ENCODE measurements at regions not wholly inside any gene's neighbourhood (a gene's known extent, or its start where the extent isn't known, plus 50 kb on each side); places are given as distances from the start of the nearest gene placed in this dataset.

DNA sequence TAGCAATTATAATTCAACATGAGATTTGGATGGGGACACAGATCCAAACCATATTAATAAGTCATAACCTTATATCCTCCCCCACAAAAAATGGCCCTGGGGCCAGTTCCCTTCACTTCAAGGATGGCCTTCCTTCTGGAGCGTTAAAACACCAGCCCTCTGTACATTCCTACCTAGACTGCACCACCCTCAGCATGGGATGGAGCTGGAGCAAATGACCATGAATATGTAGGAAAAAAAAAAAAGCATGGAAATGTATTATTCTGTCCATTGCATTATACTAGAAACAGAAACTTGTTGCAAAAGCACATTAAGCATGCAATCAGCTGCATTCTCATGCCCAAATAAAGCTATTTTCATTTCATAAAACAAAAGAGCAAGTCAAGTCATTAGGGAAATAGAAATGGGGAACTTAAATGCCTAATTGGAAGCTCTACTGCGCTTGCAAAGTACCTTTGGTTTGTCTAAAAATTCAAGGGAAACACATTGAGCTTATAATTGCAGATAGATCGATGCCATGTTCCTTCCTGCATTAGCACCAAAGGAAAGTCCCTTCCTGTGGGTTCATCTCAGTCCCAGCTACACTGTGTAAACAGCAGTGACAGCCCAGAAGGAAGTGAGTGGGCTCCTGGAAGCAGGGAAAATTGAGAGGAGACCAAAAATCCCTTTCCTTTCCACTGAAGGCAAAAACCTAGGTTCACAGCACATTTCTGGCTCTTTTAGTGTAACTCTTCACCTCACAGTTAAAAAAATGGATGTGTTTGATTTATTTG lies 252.0 kb upstream of the KLHL29 start:
- Histone ChIP-seq H3K4me3 (ENCODE audit: low read depth in 1 of 2, low read length in 2 of 2) (no peak overlapping the region), H3K36me3 (ENCODE audit: insufficient read depth, low read length) (no peaks in the 10 kb centered on the region), H3K27me3 (ENCODE audit: control insufficient read depth in 1 of 2, insufficient read depth in 2 of 2, low read length in 2 of 2) (no peaks in the 10 kb centered on the region), H3K27ac (ENCODE audit: low read depth, low read length) (no peak overlapping the region), H3K9me3 (ENCODE audit: low read length) (no peaks in the 10 kb centered on the region), H3K9ac (ENCODE audit: low read length) (no peak overlapping the region), H3K4me1 (ENCODE audit: insufficient read depth, low read length) (peaks cover 20% of the 10 kb centered on the region)

DNA sequence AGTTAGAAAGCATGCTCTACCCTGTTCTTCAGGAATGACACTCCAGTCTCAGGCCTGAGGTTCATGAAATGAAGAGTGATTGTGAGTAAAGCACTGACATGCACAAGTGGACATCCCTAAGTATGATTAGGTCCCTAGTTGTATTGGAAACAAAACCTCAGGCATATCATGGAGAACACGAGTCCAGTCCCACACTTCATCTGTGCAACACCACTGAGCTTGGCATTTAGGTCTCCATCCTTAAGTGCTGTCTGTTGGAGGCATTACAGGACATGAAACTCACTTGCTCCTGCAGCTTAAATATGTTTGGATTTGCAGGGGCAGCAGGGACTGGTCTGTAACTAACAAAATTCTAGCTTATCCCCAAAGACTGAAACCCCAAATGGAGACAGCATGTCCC lies 250.3 kb upstream of the KLHL29 start:
- Histone ChIP-seq H3K4me1 (ENCODE audit: insufficient read depth, low read length) (peaks cover 20% of the 10 kb centered on the region), H3K27ac (ENCODE audit: low read depth, low read length) (no peak overlapping the region), H3K36me3 (ENCODE audit: insufficient read depth, low read length) (no peaks in the 10 kb centered on the region), H3K4me3 (ENCODE audit: low read depth in 1 of 2, low read length in 2 of 2) (no peak overlapping the region), H3K9ac (ENCODE audit: low read length) (no peak overlapping the region), H3K27me3 (ENCODE audit: control insufficient read depth in 1 of 2, insufficient read depth in 2 of 2, low read length in 2 of 2) (no peaks in the 10 kb centered on the region), H3K9me3 (ENCODE audit: low read length) (no peaks in the 10 kb centered on the region)

DNA sequence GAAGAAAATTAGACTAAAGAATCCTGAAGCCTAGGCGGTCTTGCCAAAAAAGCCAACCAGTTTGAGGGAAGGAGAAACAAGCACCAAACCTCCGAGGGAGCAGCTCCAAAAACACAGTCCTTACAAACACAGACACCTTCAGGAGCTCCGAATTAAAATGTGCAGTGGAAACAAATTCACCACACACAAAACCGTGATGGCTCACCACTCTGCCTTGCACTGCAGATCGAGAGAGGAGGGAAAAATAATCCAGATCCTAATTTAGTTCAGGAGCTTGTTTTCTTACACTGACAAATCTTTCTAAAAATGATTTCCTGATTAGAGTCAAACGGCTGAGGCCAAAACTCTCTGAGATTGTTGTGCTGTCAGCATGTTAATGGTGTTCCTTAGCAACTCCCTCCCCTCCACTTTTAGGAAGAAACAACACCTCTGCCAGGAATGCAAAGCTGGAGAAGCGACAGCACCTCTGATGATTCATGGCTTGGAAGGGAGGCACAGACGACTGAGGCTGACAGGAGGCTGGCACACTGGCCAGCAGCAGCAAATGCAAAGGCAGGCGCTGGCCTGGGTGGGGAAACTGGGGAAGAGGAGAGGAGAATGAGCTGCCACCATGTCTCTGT lies 249.4 kb upstream of the KLHL29 start:
- H3K9ac ChIP-seq (ENCODE audit: low read length) = no peak overlapping the region
- no peaks in the 10 kb centered on the region for H3K9me3 ChIP-seq (ENCODE audit: low read length)
- H3K27ac ChIP-seq (ENCODE audit: low read depth, low read length) = no peak overlapping the region

DNA sequence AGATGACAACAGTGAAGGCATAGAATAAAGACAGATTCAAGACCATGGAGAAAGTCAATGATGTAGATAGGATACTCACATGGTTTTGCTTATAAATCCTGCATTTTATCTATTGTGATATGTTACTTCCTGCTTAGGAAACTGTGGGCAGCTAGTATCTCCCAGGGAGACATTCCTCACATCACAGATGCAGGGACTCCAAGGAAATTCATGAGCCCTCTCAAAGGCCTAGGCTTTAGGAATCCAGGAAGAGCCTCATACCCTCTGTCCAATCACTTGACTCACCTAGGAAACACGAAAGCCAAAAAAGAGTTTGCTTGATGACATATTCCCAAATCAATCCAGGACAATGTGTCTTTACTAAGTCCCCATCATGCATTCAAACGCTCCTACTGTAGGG lies 247.8 kb upstream of the KLHL29 start:
- no peak overlapping the region for H3K9ac ChIP-seq (ENCODE audit: low read length)
- H3K9me3 ChIP-seq (ENCODE audit: low read length) = no peaks in the 10 kb centered on the region
- H3K36me3 ChIP-seq (ENCODE audit: insufficient read depth, low read length) = no peaks in the 10 kb centered on the region
- H3K27me3 ChIP-seq (ENCODE audit: control insufficient read depth in 1 of 2, insufficient read depth in 2 of 2, low read length in 2 of 2) = no peaks in the 10 kb centered on the region
- H3K4me1 ChIP-seq (ENCODE audit: insufficient read depth, low read length) = peaks cover 20% of the 10 kb centered on the region
- no peak overlapping the region for H3K27ac ChIP-seq (ENCODE audit: low read depth, low read length)
- no peak overlapping the region for H3K4me3 ChIP-seq (ENCODE audit: low read depth in 1 of 2, low read length in 2 of 2)

More for the DNA sequence above, 249.4 kb upstream of the KLHL29 start:
- Histone ChIP-seq H3K4me1 (ENCODE audit: insufficient read depth, low read length) (peaks cover 20% of the 10 kb centered on the region), H3K4me3 (ENCODE audit: low read depth in 1 of 2, low read length in 2 of 2) (no peak overlapping the region), H3K27me3 (ENCODE audit: control insufficient read depth in 1 of 2, insufficient read depth in 2 of 2, low read length in 2 of 2) (no peaks in the 10 kb centered on the region), H3K36me3 (ENCODE audit: insufficient read depth, low read length) (no peaks in the 10 kb centered on the region)

DNA sequence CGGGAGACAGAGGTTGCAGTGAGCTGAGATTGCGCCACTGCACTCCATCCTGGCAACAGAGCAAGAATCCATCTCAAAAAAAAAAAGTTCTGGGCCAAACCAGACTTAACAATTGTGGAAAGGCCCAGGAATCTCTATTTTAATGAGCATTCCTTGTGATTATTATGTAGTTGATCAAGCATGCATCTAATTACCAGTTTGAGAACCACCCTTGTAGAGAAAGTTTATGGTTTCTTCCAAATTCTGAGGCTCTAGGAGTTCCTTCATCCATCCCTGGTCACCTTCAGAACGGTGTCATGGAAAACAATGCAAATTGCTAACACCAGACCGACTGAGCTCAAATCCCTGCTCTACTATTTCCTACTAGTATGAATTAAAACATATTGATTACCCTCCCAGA lies 246.3 kb upstream of the KLHL29 start:
- H3K9me3 ChIP-seq (ENCODE audit: low read length) = no peaks in the 10 kb centered on the region
- no peak overlapping the region for H3K4me3 ChIP-seq (ENCODE audit: low read depth in 1 of 2, low read length in 2 of 2)
- H3K4me1 ChIP-seq (ENCODE audit: insufficient read depth, low read length) = peaks cover 20% of the 10 kb centered on the region
- no peaks in the 10 kb centered on the region for H3K27me3 ChIP-seq (ENCODE audit: control insufficient read depth in 1 of 2, insufficient read depth in 2 of 2, low read length in 2 of 2)
- H3K27ac ChIP-seq (ENCODE audit: low read depth, low read length) = no peak overlapping the region
- H3K36me3 ChIP-seq (ENCODE audit: insufficient read depth, low read length) = no peaks in the 10 kb centered on the region
- no peak overlapping the region for H3K9ac ChIP-seq (ENCODE audit: low read length)

DNA sequence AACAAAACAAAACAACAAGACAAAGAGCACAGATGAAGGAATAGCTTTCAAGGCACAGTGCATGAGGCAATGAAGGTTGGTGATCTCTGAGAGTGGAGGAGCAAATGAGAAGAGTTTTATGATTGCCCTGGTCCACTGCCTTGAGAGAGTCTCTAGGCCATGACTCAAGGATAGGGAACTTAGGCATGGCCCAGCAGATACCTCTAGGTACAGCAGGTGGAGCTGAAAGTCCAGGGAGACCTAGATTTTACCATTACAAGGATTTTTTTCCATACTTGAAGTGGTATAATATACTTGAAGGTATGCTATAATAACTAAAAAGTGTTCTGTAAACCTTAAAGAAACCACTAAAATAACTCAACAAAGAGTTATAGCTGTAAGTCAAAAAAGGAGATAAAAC lies 239.5 kb upstream of the KLHL29 start:
- Histone ChIP-seq H3K9me3 (ENCODE audit: low read length) (no peaks in the 10 kb centered on the region), H3K27me3 (ENCODE audit: control insufficient read depth in 1 of 2, insufficient read depth in 2 of 2, low read length in 2 of 2) (no peaks in the 10 kb centered on the region), H3K27ac (ENCODE audit: low read depth, low read length) (no peak overlapping the region), H3K36me3 (ENCODE audit: insufficient read depth, low read length) (no peaks in the 10 kb centered on the region), H3K4me1 (ENCODE audit: insufficient read depth, low read length) (no peaks in the 10 kb centered on the region), H3K9ac (ENCODE audit: low read length) (no peak overlapping the region), H3K4me3 (ENCODE audit: low read depth in 1 of 2, low read length in 2 of 2) (no peak overlapping the region)

DNA sequence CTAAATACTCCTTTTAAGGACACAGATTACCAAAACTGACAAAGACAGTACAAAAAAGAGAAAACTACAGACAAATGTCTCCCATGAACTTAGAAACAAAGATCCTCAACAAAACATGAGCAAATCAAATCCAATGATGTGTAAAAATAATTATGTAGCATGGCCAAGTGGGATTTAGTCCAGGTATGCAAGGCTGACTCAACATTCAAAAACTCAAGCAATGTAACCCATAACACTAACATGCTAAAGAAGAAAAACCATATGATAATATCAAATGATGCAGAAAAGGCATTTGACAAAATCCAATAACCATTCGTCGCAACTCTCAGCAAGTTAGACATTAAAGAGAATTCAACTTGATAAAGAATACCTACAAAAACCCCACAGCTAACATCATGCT lies 239.0 kb upstream of the KLHL29 start:
- H3K4me1 ChIP-seq (ENCODE audit: insufficient read depth, low read length) = no peaks in the 10 kb centered on the region
- H3K36me3 ChIP-seq (ENCODE audit: insufficient read depth, low read length) = no peaks in the 10 kb centered on the region
- H3K27ac ChIP-seq (ENCODE audit: low read depth, low read length) = no peak overlapping the region
- H3K27me3 ChIP-seq (ENCODE audit: control insufficient read depth in 1 of 2, insufficient read depth in 2 of 2, low read length in 2 of 2) = no peaks in the 10 kb centered on the region
- H3K4me3 ChIP-seq (ENCODE audit: low read depth in 1 of 2, low read length in 2 of 2) = no peak overlapping the region
- H3K9me3 ChIP-seq (ENCODE audit: low read length) = no peaks in the 10 kb centered on the region
- no peak overlapping the region for H3K9ac ChIP-seq (ENCODE audit: low read length)

DNA sequence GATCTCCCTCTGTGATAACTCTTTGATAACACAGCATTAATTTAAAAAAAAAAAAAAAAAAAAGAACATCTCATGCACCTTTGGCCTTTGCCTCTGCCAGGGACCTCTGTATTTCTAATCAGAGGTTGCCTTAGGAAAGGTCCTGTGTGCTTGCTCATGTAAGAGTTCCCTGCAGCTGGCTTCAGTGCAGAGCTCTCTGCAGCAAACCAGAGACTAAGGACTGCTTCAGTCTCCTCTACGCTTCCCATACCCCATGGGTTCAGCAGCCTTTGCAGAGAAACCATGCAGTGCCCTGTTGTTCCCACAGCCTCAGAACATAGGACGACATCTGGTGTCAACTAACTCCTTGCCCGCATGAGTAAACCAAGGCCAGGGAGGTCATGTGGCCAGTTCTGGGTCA lies 236.6 kb upstream of the KLHL29 start:
- Histone ChIP-seq H3K36me3 (ENCODE audit: insufficient read depth, low read length) (no peaks in the 10 kb centered on the region), H3K9me3 (ENCODE audit: low read length) (no peaks in the 10 kb centered on the region), H3K9ac (ENCODE audit: low read length) (no peak overlapping the region), H3K27ac (ENCODE audit: low read depth, low read length) (no peak overlapping the region), H3K4me3 (ENCODE audit: low read depth in 1 of 2, low read length in 2 of 2) (no peak overlapping the region), H3K27me3 (ENCODE audit: control insufficient read depth in 1 of 2, insufficient read depth in 2 of 2, low read length in 2 of 2) (no peaks in the 10 kb centered on the region), H3K4me1 (ENCODE audit: insufficient read depth, low read length) (no peaks in the 10 kb centered on the region)

DNA sequence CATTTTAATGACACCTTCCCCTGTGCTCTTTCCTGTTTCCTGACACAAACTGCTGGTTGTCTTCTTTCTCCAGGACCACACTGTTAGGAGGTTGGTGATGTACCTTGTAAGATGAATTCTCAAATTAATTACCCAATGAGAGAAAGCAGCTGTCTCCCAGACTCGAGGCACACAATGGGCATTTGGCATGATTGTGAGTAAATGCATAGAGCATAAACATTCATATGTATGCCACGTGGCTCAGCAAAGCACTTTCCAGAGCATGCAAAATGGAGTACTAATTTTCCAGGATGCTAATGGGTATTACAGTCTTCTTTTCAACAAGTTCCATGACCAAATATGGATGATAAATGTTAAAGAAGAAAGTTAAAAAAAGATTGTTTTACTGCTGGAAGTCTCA lies 235.2 kb upstream of the KLHL29 start:
- H3K9me3 ChIP-seq (ENCODE audit: low read length) = no peaks in the 10 kb centered on the region
- no peaks in the 10 kb centered on the region for H3K4me1 ChIP-seq (ENCODE audit: insufficient read depth, low read length)
- H3K36me3 ChIP-seq (ENCODE audit: insufficient read depth, low read length) = no peaks in the 10 kb centered on the region
- no peaks in the 10 kb centered on the region for H3K27me3 ChIP-seq (ENCODE audit: control insufficient read depth in 1 of 2, insufficient read depth in 2 of 2, low read length in 2 of 2)
- no peak overlapping the region for H3K4me3 ChIP-seq (ENCODE audit: low read depth in 1 of 2, low read length in 2 of 2)
- H3K27ac ChIP-seq (ENCODE audit: low read depth, low read length) = no peak overlapping the region
- H3K9ac ChIP-seq (ENCODE audit: low read length) = no peak overlapping the region

DNA sequence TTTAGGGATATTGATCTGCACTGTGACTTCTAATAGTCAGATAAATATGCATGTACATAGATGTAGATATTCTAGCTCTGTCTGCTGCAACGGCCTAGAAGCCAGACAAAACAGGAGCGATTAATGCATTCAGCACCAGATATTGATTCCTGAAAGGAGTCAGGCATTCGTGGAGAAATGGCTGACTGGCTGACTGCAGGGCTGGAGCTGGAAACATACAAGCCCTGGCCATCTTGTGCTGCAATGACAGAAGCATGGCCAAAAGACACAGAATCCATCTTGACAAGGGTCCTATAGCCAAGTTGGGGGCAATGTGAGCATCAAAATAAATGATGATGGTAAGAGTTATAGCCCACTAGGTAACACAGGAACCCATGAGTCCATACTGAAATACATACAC lies 231.5 kb upstream of the KLHL29 start:
- Histone ChIP-seq H3K4me3 (ENCODE audit: low read depth in 1 of 2, low read length in 2 of 2) (no peak overlapping the region), H3K36me3 (ENCODE audit: insufficient read depth, low read length) (no peaks in the 10 kb centered on the region), H3K9ac (ENCODE audit: low read length) (no peak overlapping the region), H3K27ac (ENCODE audit: low read depth, low read length) (no peak overlapping the region), H3K4me1 (ENCODE audit: insufficient read depth, low read length) (peaks cover 10% of the 10 kb centered on the region), H3K27me3 (ENCODE audit: control insufficient read depth in 1 of 2, insufficient read depth in 2 of 2, low read length in 2 of 2) (no peaks in the 10 kb centered on the region), H3K9me3 (ENCODE audit: low read length) (no peaks in the 10 kb centered on the region)

DNA sequence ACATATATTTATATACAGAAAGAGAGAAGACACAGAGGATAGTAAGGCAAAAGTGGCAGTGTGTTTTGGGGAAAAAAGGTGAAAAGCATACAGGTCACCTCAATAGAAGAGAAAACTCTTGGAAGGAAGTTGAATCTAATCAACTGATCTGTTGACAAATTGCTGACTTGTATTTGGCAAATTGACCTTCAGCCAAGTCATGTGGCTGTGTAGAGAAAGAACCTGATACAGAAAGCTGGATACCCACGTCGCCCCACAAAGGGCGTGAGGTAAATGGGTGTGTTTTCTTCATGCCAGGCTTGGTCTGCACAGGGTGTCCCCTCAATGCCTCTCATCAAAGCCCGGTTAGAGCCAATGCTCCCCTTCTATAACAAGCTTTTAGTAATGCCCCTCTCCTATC lies 230.0 kb upstream of the KLHL29 start:
- no peak overlapping the region for H3K4me3 ChIP-seq (ENCODE audit: low read depth in 1 of 2, low read length in 2 of 2)
- no peak overlapping the region for H3K9ac ChIP-seq (ENCODE audit: low read length)

DNA sequence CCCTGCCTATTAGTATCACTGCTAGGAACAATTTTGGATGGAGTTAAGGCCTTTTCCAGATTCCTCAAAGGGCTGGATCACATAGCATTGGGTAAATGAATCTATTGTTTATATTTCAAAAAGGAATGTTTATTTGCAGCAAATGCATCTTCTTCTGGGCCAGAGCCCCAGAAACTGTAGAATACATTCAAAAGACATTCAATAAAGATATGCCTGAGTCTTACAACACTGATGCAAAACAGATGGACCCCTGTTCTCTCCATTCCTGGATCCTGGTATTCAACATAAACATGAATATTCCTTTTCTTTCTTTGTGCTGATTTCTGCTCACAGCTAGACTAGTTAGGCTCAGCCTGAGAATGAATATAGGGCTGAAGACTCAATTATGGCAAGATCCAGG lies 227.2 kb upstream of the KLHL29 start:
- Histone ChIP-seq H3K9ac (ENCODE audit: low read length) (no peak overlapping the region), H3K36me3 (ENCODE audit: insufficient read depth, low read length) (no peaks in the 10 kb centered on the region)

More for the DNA sequence above, 230.0 kb upstream of the KLHL29 start:
- peaks cover 10% of the 10 kb centered on the region for H3K4me1 ChIP-seq (ENCODE audit: insufficient read depth, low read length)
- no peaks in the 10 kb centered on the region for H3K27me3 ChIP-seq (ENCODE audit: control insufficient read depth in 1 of 2, insufficient read depth in 2 of 2, low read length in 2 of 2)
- no peak overlapping the region for H3K27ac ChIP-seq (ENCODE audit: low read depth, low read length)
- H3K9me3 ChIP-seq (ENCODE audit: low read length) = no peaks in the 10 kb centered on the region
- H3K36me3 ChIP-seq (ENCODE audit: insufficient read depth, low read length) = no peaks in the 10 kb centered on the region

More for the DNA sequence above, 227.2 kb upstream of the KLHL29 start:
- no peaks in the 10 kb centered on the region for H3K27me3 ChIP-seq (ENCODE audit: control insufficient read depth in 1 of 2, insufficient read depth in 2 of 2, low read length in 2 of 2)
- no peaks in the 10 kb centered on the region for H3K9me3 ChIP-seq (ENCODE audit: low read length)
- no peak overlapping the region for H3K27ac ChIP-seq (ENCODE audit: low read depth, low read length)
- H3K4me1 ChIP-seq (ENCODE audit: insufficient read depth, low read length) = peaks cover 10% of the 10 kb centered on the region
- no peak overlapping the region for H3K4me3 ChIP-seq (ENCODE audit: low read depth in 1 of 2, low read length in 2 of 2)
